Spleen (tissue), 11 donors: ENCODE measurements at regions not wholly inside any gene's neighbourhood (a gene's known extent, or its start where the extent isn't known, plus 50 kb on each side); places are given as distances from the start of the nearest gene placed in this dataset.

ENCODE experiments used
- DNase-seq: peaks from one replicate; pipeline ENCODE4 v3.0.0-alpha.2; 2020
- H3K27ac ChIP-seq, 8 donors: fragments of 200-600 bp; sonication (generic) in 7 of 8; 1 replicate in 4 of 8; 2 replicates in 4 of 8; pipeline versions ENCODE4 v1.5.0 to v1.8.0; 2016 to 2021; ENCODE audit warnings: inconsistent platforms in 4 of 8, mild to moderate bottlenecking in 4 of 8, moderate library complexity in 1 of 8
- H3K27me3 ChIP-seq, 7 donors: fragments of 200-600 bp; sonication (generic) in 6 of 7; replicated peaks in 1 of 7; 1 replicate in 4 of 7; 2 replicates in 3 of 7; pipeline versions ENCODE4 v1.5.0 to v1.8.0; 2016 to 2021; ENCODE audit warnings: inconsistent platforms in 3 of 7, mild to moderate bottlenecking in 1 of 7
- H3K36me3 ChIP-seq, 6 donors: fragments of 200-600 bp; sonication (generic) in 5 of 6; 1 replicate in 4 of 6; 2 replicates in 2 of 6; pipeline versions ENCODE4 v1.5.0 to v1.8.0; 2016 to 2021; ENCODE audit warnings: inconsistent platforms in 2 of 6
- H3K4me1 ChIP-seq, 6 donors: fragments of 200-600 bp; sonication (generic) in 5 of 6; 1 replicate in 3 of 6; 2 replicates in 3 of 6; pipeline versions ENCODE4 v1.5.0 to v1.8.0; 2016 to 2021; ENCODE audit warnings: inconsistent platforms in 3 of 6
- H3K4me3 ChIP-seq, 8 donors: fragments of 200-600 bp; sonication (generic) in 7 of 8; 1 replicate in 4 of 8; 2 replicates in 4 of 8; pipeline versions ENCODE4 v1.5.0 to v1.8.0; 2016 to 2021; ENCODE audit warnings: inconsistent platforms in 4 of 8, mild to moderate bottlenecking in 4 of 8, moderate library complexity in 2 of 8
- H3K9me3 ChIP-seq, 8 donors: fragments of 200-600 bp; sonication (generic) in 7 of 8; 1 replicate in 4 of 8; 2 replicates in 4 of 8; pipeline versions ENCODE4 v1.5.0 to v1.8.0; 2016 to 2021; ENCODE audit warnings: inconsistent platforms in 4 of 8
- POLR2A ChIP-seq, 3 donors: fragments of 450-650 bp; IDR thresholded peaks; one replicate each; pipeline ENCODE4 v1.5.1; 2017; ENCODE audit warnings: antibody characterized with exemption in 3 of 3, mild to moderate bottlenecking in 1 of 3
- POLR2AphosphoS5 ChIP-seq, 3 donors: sonication (generic); formaldehyde crosslinking; IDR thresholded peaks; one replicate each; pipeline ENCODE4 v1.5.1; 2017; ENCODE audit warnings: antibody characterized with exemption in 3 of 3
- WGBS, 5 donors: extraction: QIAGEN DNeasy Blood & Tissue Kit in 3 of 5; methylation state at CpG; one replicate each; pipeline versions ENCODE4 v1.1.5 to v1.1.7; 2013 to 2018; 5-methylcytosine and 5-hydroxymethylcytosine counted together
- intact Hi-C: fragments of 100-400 bp; cut with DNase I; formaldehyde crosslinking; loops from one replicate; pipeline ENCODE4 v1.15.0; 2023; ENCODE audit warnings: low total_unique reads
- TF ChIP-seq, protein P1 (sequence below), 11 experiments: fragments of 200-600 bp in 7 of 11; fragments of 450-650 bp in 4 of 11; sonication (generic) in 4 of 11; IDR thresholded peaks in 8 of 11; conservative IDR thresholded peaks in 3 of 11; 1 replicate in 7 of 11; 2 replicates in 4 of 11; pipeline versions ENCODE4 v1.4.0 to v1.8.0; 2016 to 2021; ENCODE audit warnings: antibody characterized with exemption in 11 of 11, inconsistent platforms in 4 of 11, mild to moderate bottlenecking in 1 of 11
- donor health status: healthy with polysubstance abuse.
- donor health status: DM: no; HTN: no; CAD: no; lungs with moderate emphysema.
- donor health status: DM: no; HTN: no; CAD: no.
- donor health status: Bipolar disorder and iron deficiency.
- donor health status: healthy.
- donor health status: DM: no; HTN: no; CAD: no.
- donor health status: DM: yes; HTN: yes; CAD: no.

DNA sequence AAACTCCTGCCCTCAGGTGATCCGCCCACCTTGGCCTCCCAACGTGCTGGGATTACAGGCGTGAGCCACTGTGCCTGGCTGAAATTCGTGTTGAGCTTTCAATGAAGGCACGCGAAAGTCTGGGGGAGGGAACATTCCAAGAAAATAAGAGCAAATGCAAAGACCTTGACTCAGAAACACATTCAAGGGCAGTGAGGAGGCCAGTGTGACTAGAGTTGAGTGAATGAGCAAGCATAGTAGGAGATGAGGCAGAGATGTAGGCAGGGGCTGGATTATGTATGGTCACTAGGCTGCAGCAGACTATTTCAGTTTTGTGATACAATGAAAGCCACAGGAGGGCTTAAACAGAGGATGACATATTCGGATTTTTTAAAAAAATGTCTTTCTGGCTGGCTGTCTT, 67.0 kb downstream of the SCN11A start:
- no peaks in the 10 kb centered on the region for H3K9me3 ChIP-seq
- TF ChIP-seq, protein P1, sequence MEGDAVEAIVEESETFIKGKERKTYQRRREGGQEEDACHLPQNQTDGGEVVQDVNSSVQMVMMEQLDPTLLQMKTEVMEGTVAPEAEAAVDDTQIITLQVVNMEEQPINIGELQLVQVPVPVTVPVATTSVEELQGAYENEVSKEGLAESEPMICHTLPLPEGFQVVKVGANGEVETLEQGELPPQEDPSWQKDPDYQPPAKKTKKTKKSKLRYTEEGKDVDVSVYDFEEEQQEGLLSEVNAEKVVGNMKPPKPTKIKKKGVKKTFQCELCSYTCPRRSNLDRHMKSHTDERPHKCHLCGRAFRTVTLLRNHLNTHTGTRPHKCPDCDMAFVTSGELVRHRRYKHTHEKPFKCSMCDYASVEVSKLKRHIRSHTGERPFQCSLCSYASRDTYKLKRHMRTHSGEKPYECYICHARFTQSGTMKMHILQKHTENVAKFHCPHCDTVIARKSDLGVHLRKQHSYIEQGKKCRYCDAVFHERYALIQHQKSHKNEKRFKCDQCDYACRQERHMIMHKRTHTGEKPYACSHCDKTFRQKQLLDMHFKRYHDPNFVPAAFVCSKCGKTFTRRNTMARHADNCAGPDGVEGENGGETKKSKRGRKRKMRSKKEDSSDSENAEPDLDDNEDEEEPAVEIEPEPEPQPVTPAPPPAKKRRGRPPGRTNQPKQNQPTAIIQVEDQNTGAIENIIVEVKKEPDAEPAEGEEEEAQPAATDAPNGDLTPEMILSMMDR (IDR thresholded peaks at IDR 0.05 in 8 of 11, conservative IDR thresholded peaks at IDR 0.05 in 3 of 11), result no peak
- TF ChIP-seq POLR2AphosphoS5 (IDR thresholded peaks at IDR 0.05), result no peak
- TF ChIP-seq POLR2A (IDR thresholded peaks at IDR 0.05), result no peak
- intact Hi-C loops, result no loop called here
- no peaks in the 10 kb centered on the region for H3K4me1 ChIP-seq
- 78 to 87% (median 86%) methylated on average over 7 of the region's 7 CpGs for WGBS, 5 donors
- H3K27ac ChIP-seq, result no peak overlapping the region
- no peak overlapping the region for H3K4me3 ChIP-seq
- DNase-seq, result no peak
- peaks cover 0 to 4% (median 0%) of the 10 kb centered on the region in 7 donors for H3K27me3 ChIP-seq
- no peaks in the 10 kb centered on the region for H3K36me3 ChIP-seq

DNA sequence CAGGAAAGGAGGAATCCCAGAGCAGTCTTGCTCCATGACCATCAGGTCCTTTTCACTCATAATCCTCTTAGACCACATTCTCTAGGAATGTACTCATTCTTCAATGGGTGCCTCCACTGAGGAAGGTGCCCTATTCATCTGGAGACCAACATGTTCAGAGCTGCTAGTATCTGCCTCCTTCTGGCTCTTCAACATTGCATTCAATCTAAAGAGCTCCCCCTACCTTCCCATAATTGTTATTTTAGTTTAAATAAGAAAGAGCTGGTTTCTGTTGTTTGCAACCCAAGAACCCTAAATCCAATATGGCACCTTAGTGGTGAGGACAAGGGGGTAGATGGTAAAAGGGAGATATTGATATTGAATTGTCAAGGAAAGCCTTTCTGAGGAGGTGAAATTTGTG, 67.6 kb downstream of the SCN11A start:
- H3K27me3 ChIP-seq, result peaks cover 0 to 4% (median 0%) of the 10 kb centered on the region in 7 donors
- H3K36me3 ChIP-seq, result no peaks in the 10 kb centered on the region
- no peak for DNase-seq
- H3K9me3 ChIP-seq, result no peaks in the 10 kb centered on the region
- no peak for TF ChIP-seq POLR2AphosphoS5 (IDR thresholded peaks at IDR 0.05)
- TF ChIP-seq, protein P1 (IDR thresholded peaks at IDR 0.05 in 8 of 11, conservative IDR thresholded peaks at IDR 0.05 in 3 of 11), result no peak
- TF ChIP-seq POLR2A (IDR thresholded peaks at IDR 0.05), result no peak
- H3K27ac ChIP-seq, result no peak overlapping the region
- no peak overlapping the region for H3K4me3 ChIP-seq
- intact Hi-C loops, result no loop called here
- H3K4me1 ChIP-seq, result no peaks in the 10 kb centered on the region

DNA sequence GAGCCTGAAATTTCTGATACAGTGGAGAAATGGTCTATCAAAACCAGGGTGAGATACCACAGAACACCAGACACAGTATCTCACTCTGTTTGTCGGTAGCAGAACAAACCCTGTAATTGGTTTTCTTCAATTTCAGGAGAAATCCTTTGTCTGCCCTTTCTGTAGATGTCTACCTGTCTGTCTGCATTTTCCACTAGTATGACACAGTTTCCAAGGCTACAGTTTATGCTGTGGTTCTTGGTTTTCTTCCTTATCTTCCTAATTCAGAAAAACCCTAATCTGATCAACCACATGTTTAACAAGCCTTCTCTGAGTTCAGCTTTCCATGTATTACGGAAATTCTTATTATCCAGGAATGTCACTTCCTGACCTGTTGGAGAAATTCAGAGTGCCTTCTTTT, 70.8 kb downstream of the SCN11A start:
- TF ChIP-seq POLR2A (IDR thresholded peaks at IDR 0.05), result no peak
- TF ChIP-seq, protein P1 (IDR thresholded peaks at IDR 0.05 in 8 of 11, conservative IDR thresholded peaks at IDR 0.05 in 3 of 11), result no peak
- TF ChIP-seq POLR2AphosphoS5 (IDR thresholded peaks at IDR 0.05), result no peak
- peaks cover 0 to 4% (median 0%) of the 10 kb centered on the region in 7 donors for H3K27me3 ChIP-seq
- no peaks in the 10 kb centered on the region for H3K9me3 ChIP-seq
- no peak overlapping the region for H3K27ac ChIP-seq
- no peaks in the 10 kb centered on the region for H3K36me3 ChIP-seq
- no peaks in the 10 kb centered on the region for H3K4me1 ChIP-seq
- intact Hi-C loops, result no loop called here
- WGBS, 5 donors, result 86 to 93% (median 87%) methylated on average over 2 of the region's 2 CpGs
- H3K4me3 ChIP-seq, result no peak overlapping the region
- no peak for DNase-seq

DNA sequence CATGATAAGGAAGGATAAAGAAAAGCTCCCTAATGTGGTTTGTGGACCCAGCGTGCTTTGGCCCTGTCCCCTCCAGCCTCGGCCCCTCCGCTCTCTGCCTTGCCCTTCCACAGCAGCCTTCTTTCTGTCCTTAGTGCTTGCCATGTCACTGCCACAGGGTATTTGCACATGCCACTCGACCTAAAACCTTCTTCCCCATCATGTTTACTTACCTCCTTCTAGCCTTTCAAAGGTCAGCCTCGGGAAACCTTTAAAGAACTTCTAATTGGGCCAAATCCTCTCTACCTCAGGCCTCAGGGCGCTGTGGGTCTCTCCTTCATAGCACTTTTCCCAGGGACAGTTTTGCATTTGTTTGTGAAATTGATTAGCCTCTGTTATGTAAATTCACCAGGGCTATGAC, 73.0 kb downstream of the SCN11A start:
- intact Hi-C loops, result no loop called here
- Histone ChIP-seq H3K27ac (no peak overlapping the region), H3K9me3 (no peaks in the 10 kb centered on the region), H3K36me3 (no peaks in the 10 kb centered on the region), H3K27me3 (no peaks in the 10 kb centered on the region), H3K4me3 (no peak overlapping the region), H3K4me1 (no peaks in the 10 kb centered on the region)
- TF ChIP-seq, protein P1 (IDR thresholded peaks at IDR 0.05 in 8 of 11, conservative IDR thresholded peaks at IDR 0.05 in 3 of 11), result no peak
- TF ChIP-seq POLR2A (IDR thresholded peaks at IDR 0.05), result no peak
- no peak for TF ChIP-seq POLR2AphosphoS5 (IDR thresholded peaks at IDR 0.05)
- no peak for DNase-seq
- WGBS, 5 donors, result 73 to 88% (median 81%) methylated on average over 6 of the region's 6 CpGs
